Right lobe of liver (tissue), 6 donors: ENCODE measurements at regions not wholly inside any gene's neighbourhood (a gene's known extent, or its start where the extent isn't known, plus 50 kb on each side); places are given as distances from the start of the nearest gene placed in this dataset.

Source experiments
- ATAC-seq, 4 donors: fragments of 200-7000 bp; cut with Tn5 transposase; one replicate each; pipeline ENCODE4 v1.9.1; 2020; ENCODE audit warnings: mild to moderate bottlenecking in 4 of 4, moderate library complexity in 4 of 4
- DNase-seq, 3 donors: peaks; one replicate each; pipeline ENCODE4 v3.0.0-alpha.2; 2020
- H3K27ac ChIP-seq, 3 donors: fragments of 200-600 bp; one replicate each; pipeline ENCODE4 v1.8.0; 2022
- H3K27me3 ChIP-seq, 2 donors: fragments of 200-600 bp; one replicate each; pipeline ENCODE4 v1.8.0; 2022
- H3K36me3 ChIP-seq, 4 donors: fragments of 200-600 bp; sonication (generic) in 1 of 4; one replicate each; pipeline versions ENCODE4 v1.5.1 to v1.8.0; 2017 to 2022; ENCODE audit warnings: control low read depth in 1 of 4
- H3K4me1 ChIP-seq, 4 donors: fragments of 200-600 bp; sonication (generic) in 1 of 4; one replicate each; pipeline versions ENCODE4 v1.5.1 to v1.8.0; 2017 to 2022; ENCODE audit warnings: control low read depth in 1 of 4
- H3K4me3 ChIP-seq, 3 donors: fragments of 200-600 bp; one replicate each; pipeline ENCODE4 v1.8.0; 2022
- H3K9me3 ChIP-seq, 4 donors: fragments of 200-600 bp; sonication (generic) in 1 of 4; one replicate each; pipeline versions ENCODE4 v1.5.1 to v1.8.0; 2017 to 2022; ENCODE audit warnings: control low read depth in 1 of 4
- POLR2A ChIP-seq: fragments of 450-650 bp; IDR thresholded peaks from one replicate; pipeline ENCODE4 v1.6.1; 2017; ENCODE audit warnings: antibody characterized with exemption, mild to moderate bottlenecking
- WGBS: methylation state at CpG from one replicate; pipeline ENCODE4 v1.1.6; 2018; ENCODE audit warnings: low coverage, low lambda C conversion rate; ENCODE audit not compliant: insufficient coverage; ENCODE audit errors: missing lambda C conversion rate; 5-methylcytosine and 5-hydroxymethylcytosine counted together
- intact Hi-C, 2 donors: fragments of 100-400 bp; cut with DNase I; formaldehyde crosslinking; loops; one replicate each; pipeline versions ENCODE4 v1.11.2 to v1.14.1; 2022
- TF ChIP-seq, protein P1 (sequence below), 4 donors: fragments of 200-600 bp in 3 of 4; fragments of 450-650 bp in 1 of 4; IDR thresholded peaks; one replicate each; pipeline versions ENCODE4 v1.5.1 to v1.8.0; 2016 to 2022; ENCODE audit warnings: antibody characterized with exemption in 4 of 4, mild to moderate bottlenecking in 2 of 4
- donor health status: DM: no; HTN: yes; CAD: no.
- donor health status: DM: no; HTN: no; CAD: no.
- donor health status: DM: no; HTN: no; CAD: no.
- donor health status: DM: no; HTN: yes; CAD: no.
- donor health status: DM: no; HTN: yes; CAD: no.

DNA sequence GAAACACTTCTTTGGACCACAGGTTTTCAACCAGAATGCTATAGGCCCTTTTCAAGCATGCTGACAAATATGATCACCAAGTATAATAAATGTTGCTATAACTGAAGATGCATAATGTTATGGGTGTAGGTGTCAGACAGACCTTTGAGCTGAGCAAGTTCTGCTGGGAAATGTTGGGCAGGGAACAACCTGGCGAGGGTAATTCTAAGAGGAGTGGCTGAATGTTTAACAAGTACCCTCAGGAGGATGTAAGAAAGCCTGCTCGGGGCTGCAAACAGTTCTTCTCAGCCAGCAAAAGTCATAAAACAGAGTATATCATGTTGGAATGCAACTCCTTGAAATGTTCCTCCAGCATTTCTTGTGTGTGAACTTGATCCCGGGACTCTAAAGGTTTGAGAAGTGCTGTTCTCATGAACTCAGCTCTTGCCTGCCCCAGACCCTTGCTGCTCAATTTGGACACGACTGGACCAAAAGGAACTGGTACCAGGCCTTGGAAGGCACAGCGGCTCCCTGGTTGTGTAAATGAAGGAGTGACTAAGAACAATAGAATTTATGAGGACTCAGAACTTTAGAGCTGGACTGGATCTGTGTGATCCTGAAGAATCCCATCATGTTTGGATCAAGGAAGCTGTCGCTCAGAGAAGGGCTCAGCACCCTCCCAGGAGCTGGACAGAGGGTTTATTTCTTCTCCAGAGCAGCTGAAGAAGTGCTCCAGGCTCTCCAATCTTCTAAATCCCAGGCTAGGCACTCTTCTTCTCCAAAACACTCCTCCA lies 143.2 kb upstream of the ANK3 start:
- TF ChIP-seq, protein P1, sequence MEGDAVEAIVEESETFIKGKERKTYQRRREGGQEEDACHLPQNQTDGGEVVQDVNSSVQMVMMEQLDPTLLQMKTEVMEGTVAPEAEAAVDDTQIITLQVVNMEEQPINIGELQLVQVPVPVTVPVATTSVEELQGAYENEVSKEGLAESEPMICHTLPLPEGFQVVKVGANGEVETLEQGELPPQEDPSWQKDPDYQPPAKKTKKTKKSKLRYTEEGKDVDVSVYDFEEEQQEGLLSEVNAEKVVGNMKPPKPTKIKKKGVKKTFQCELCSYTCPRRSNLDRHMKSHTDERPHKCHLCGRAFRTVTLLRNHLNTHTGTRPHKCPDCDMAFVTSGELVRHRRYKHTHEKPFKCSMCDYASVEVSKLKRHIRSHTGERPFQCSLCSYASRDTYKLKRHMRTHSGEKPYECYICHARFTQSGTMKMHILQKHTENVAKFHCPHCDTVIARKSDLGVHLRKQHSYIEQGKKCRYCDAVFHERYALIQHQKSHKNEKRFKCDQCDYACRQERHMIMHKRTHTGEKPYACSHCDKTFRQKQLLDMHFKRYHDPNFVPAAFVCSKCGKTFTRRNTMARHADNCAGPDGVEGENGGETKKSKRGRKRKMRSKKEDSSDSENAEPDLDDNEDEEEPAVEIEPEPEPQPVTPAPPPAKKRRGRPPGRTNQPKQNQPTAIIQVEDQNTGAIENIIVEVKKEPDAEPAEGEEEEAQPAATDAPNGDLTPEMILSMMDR (IDR thresholded peaks at IDR 0.05) = no peak
- TF ChIP-seq POLR2A = no peak
- Histone ChIP-seq H3K27me3 (no peaks in the 10 kb centered on the region), H3K36me3 (no peaks in the 10 kb centered on the region), H3K4me3 (no peak overlapping the region), H3K27ac (no peak overlapping the region), H3K4me1 (no peaks in the 10 kb centered on the region), H3K9me3 (no peaks in the 10 kb centered on the region)
- 22% methylated on average over 3 of the region's 6 CpGs for WGBS
- no peak for ATAC-seq
- intact Hi-C loops = no loop called here
- no peak for DNase-seq

DNA sequence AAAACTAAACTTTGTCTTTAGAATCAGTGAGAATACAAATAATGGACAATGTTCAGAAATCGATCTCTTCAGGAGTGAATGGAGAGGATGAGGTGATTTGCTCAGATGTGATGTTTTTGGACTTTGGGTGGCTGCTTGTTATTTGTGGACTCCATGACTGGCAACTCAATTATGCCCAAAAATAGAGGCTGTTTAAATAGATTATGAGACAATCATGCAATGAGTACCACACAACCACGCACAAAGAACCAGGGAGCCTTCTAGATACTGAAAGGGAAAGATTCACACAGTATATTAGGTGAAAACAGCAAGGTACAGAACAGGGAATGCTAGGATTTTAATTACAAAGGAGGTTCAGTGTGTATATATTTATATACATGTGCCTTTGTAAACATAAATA lies 141.3 kb upstream of the ANK3 start:
- Histone ChIP-seq H3K9me3 (no peaks in the 10 kb centered on the region), H3K4me1 (no peaks in the 10 kb centered on the region), H3K4me3 (no peak overlapping the region), H3K27me3 (no peaks in the 10 kb centered on the region), H3K36me3 (no peaks in the 10 kb centered on the region), H3K27ac (no peak overlapping the region)
- DNase-seq (no peak), ATAC-seq (no peak)
- intact Hi-C loops = no loop called here
- WGBS = 70% methylated on average over 2 of the region's 2 CpGs
- TF ChIP-seq, protein P1 (IDR thresholded peaks at IDR 0.05) = no peak
- no peak for TF ChIP-seq POLR2A

DNA sequence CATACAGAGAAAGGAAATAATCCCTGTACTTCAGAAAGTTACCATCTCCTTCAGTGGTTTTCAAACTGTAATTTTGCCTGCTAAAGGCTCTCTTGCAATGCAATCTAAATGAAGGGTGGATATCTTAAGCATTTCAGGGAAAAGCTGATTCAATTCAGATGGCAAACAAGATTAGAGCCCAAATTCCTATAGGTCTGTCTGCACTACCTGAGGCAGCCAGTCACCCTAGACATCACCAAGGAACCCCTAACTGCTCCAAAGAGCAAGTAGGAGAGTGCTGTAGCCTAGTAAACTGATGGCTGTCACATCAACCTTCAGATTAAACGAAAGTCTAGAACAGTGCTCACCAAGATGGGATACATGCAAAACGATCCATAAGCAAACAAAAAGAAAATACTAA lies 138.0 kb upstream of the ANK3 start:
- ATAC-seq (no peak), DNase-seq (no peak)
- whole genome bisulfite sequencing = 67% methylated on average over 2 of the region's 2 CpGs
- Histone ChIP-seq H3K27me3 (no peaks in the 10 kb centered on the region), H3K9me3 (no peaks in the 10 kb centered on the region), H3K27ac (no peak overlapping the region), H3K4me1 (no peaks in the 10 kb centered on the region), H3K36me3 (no peaks in the 10 kb centered on the region), H3K4me3 (no peak overlapping the region)
- intact Hi-C loops = no loop called here
- TF ChIP-seq, protein P1 (IDR thresholded peaks at IDR 0.05) = no peak
- TF ChIP-seq POLR2A = no peak

DNA sequence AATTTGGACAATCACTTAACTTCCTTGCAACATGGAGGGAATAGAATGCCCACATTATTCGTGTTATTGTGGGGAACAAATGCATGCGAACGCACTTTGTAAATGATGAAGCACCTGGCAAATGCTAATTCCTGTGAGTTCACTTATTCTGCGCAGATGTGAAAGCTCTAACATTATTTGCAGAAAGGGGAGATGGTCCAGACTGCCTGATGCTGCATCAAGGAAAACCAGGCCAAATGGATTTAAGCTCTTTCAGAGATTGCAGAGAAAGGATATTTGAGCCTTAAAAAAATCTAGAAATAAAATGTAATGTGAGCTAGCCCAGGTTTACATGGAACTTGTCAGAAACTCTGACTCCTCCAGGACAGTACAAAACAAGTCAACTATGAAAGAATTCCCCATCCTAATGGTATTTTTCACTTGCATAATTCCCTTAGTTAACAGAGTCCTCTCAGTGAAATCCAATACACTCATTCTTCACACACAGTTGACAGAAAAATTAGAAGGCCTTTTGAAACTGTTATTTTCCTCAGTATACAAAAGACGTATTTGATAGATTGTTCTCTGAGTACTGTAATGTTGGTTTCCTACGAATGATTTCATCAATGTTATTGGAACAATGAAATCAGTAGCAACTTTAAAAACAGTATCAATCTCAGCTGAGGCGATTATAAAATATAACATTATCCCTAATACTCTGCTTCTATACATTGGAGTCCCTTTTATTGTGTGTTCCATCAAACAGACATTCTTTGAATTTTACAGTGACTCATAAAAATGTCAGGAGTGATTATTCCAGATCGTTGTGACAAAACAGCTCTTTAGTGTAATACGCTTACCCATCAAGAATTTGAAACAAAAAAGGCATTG lies 136.3 kb upstream of the ANK3 start:
- ATAC-seq (no peak), DNase-seq (no peak)
- peaks cover 0 to 2% (median 0%) of the 10 kb centered on the region in 4 donors for H3K4me1 ChIP-seq
- H3K27ac ChIP-seq = no peak overlapping the region
- WGBS = 66% methylated on average over 9 of the region's 9 CpGs
- no peaks in the 10 kb centered on the region for H3K36me3 ChIP-seq
- H3K27me3 ChIP-seq = no peaks in the 10 kb centered on the region
- intact Hi-C loops = no loop called here
- no peak for TF ChIP-seq POLR2A
- TF ChIP-seq, protein P1 (IDR thresholded peaks at IDR 0.05) = no peak
- H3K9me3 ChIP-seq = no peaks in the 10 kb centered on the region
- no peak overlapping the region for H3K4me3 ChIP-seq
